T-cell (primary cell): ENCODE measurements at regions not wholly inside any gene's neighbourhood (a gene's known extent, or its start where the extent isn't known, plus 50 kb on each side); places are given as distances from the start of the nearest gene placed in this dataset.

ENCODE experiments used
- ATAC-seq, 4 experiments: fragments of 200-7000 bp in 3 of 4; fragments of 150-1000 bp in 1 of 4; cut with Tn5 transposase; replicated peaks in 1 of 4; 1 replicate in 3 of 4; 2 replicates in 1 of 4; pipeline ENCODE4 v1.10.0; 2021; ENCODE audit warnings: moderate library complexity in 3 of 4, mild to moderate bottlenecking in 2 of 4, moderate number of reproducible peaks in 1 of 4
- CTCF ChIA-PET, 2 donors: fragments of 300-600 bp; sonication (Branson Sonifier 250); formaldehyde crosslinking; loops; one replicate each; lab custom pipeline; 2022; ENCODE audit warnings: antibody characterized with exemption in 2 of 2; lab: Charles Lee
- POLR2A ChIA-PET, 2 donors: fragments of 300-600 bp; sonication (Branson Sonifier 250); formaldehyde crosslinking; loops; one replicate each; lab custom pipeline; 2022; ENCODE audit warnings: antibody characterized with exemption in 2 of 2; lab: Charles Lee
- DNase-seq, 35 experiments: peaks; one replicate each; pipeline versions ENCODE4 v3.0.0 to v3.0.0-alpha.2; 2013 to 2023
- H3K27ac ChIP-seq: one replicate; pipeline ENCODE4 v1.5.1; 2013; ENCODE audit warnings: low read length
- H3K27me3 ChIP-seq, 2 experiments: replicated peaks in 1 of 2; 1 replicate in 1 of 2; 2 replicates in 1 of 2; pipeline versions ENCODE4 v1.6.1 to v1.7.0; 2013; ENCODE audit warnings: low read length in 1 of 2, mixed read lengths in 1 of 2; ENCODE audit not compliant: control insufficient read depth in 2 of 2, insufficient read depth in 2 of 2; ENCODE audit errors: extremely low read depth in 1 of 2
- H3K36me3 ChIP-seq, 2 donors: 1 replicate in 1 of 2; 2 replicates in 1 of 2; pipeline versions ENCODE4 v1.6.1 to v1.7.0; 2013; ENCODE audit warnings: low read length in 1 of 2; ENCODE audit not compliant: control insufficient read depth in 2 of 2, insufficient read depth in 1 of 2; ENCODE audit errors: extremely low read depth in 1 of 2
- H3K4me1 ChIP-seq, 2 experiments: 1 replicate in 1 of 2; 2 replicates in 1 of 2; pipeline versions ENCODE4 v1.6.1 to v1.7.0; 2013; ENCODE audit warnings: low read length in 2 of 2, mixed read lengths in 1 of 2; ENCODE audit not compliant: insufficient read depth in 2 of 2, control insufficient read depth in 1 of 2; ENCODE audit errors: extremely low read depth in 1 of 2
- H3K4me3 ChIP-seq, 2 donors: 1 replicate in 1 of 2; 2 replicates in 1 of 2; pipeline versions ENCODE4 v1.5.1 to v1.7.0; 2013; ENCODE audit warnings: mild to moderate bottlenecking in 2 of 2, low read length in 1 of 2, moderate library complexity in 1 of 2; ENCODE audit not compliant: control insufficient read depth in 1 of 2; ENCODE audit errors: extremely low read depth in 1 of 2
- H3K9me3 ChIP-seq: 2 replicates; pipeline ENCODE4 v1.7.0; 2013
- H3K27ac Mint-ChIP-seq, 2 donors: one replicate each; pipeline ENCODE4 v1.8.0; 2020 to 2021; ENCODE audit warnings: mild to moderate bottlenecking in 2 of 2, mixed read lengths in 2 of 2
- H3K27me3 Mint-ChIP-seq, 2 donors: one replicate each; pipeline ENCODE4 v1.8.0; 2021 to 2022; ENCODE audit warnings: mixed read lengths in 2 of 2
- H3K36me3 Mint-ChIP-seq: one replicate; pipeline ENCODE4 v1.8.0; 2021; ENCODE audit warnings: mixed read lengths
- H3K4me1 Mint-ChIP-seq, 3 donors: one replicate each; pipeline ENCODE4 v1.8.0; 2020 to 2022; ENCODE audit warnings: mixed read lengths in 3 of 3, mild to moderate bottlenecking in 1 of 3
- H3K4me3 Mint-ChIP-seq, 3 donors: one replicate each; pipeline ENCODE4 v1.8.0; 2020 to 2022; ENCODE audit warnings: mild to moderate bottlenecking in 3 of 3, mixed read lengths in 3 of 3, moderate library complexity in 3 of 3
- H3K9me3 Mint-ChIP-seq, 3 donors: one replicate each; pipeline ENCODE4 v1.8.0; 2020 to 2022; ENCODE audit warnings: mixed read lengths in 3 of 3
- WGBS: methylation state at CpG from one replicate; pipeline ENCODE4 v1.1.5; 2013; ENCODE audit warnings: missing lambda C conversion rate; ENCODE audit not compliant: insufficient coverage; 5-methylcytosine and 5-hydroxymethylcytosine counted together

DNA sequence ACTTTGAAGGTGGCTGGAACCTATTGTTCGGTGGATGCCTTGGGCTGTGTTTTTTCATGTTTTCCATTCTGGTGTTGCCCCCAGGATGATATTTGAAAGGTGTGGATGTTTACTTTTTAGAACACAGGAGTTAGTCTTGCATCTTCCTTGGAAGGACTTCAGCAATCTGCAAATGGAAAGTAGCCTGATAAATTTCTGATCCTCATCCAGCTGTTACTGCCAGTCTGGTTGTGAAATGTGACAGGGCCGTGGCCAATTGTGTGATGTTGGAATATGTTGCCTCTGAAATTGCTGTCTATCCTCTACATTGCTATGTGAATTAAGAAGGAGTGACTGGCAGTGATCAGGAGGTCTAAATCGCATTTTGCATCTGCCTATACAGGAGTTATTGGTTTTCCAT, 382.5 kb upstream of the C2CD4B start:
- H3K4me1 Mint-ChIP-seq: no peaks in the 10 kb centered on the region
- no peaks in the 10 kb centered on the region for H3K9me3 ChIP-seq
- no peaks in the 10 kb centered on the region for H3K36me3 ChIP-seq
- no peaks in the 10 kb centered on the region for H3K4me1 ChIP-seq
- no peak overlapping the region for H3K4me3 Mint-ChIP-seq
- no peaks in the 10 kb centered on the region for H3K27me3 ChIP-seq
- ChIA-PET POLR2A (no interaction called here), CTCF (interaction anchor here in 1 of 2 donors (0.5 kb wide), 1 partner anchor 110 kb away, joined by 6 read pairs; no protein-coding TSS in a partner anchor)
- peaks cover 0 to 19% of the 10 kb centered on the region in 2 donors for H3K27me3 Mint-ChIP-seq
- H3K27ac Mint-ChIP-seq: no peak overlapping the region
- H3K36me3 Mint-ChIP-seq: no peaks in the 10 kb centered on the region
- H3K9me3 Mint-ChIP-seq: peaks cover 0 to 4% (median 0%) of the 10 kb centered on the region in 3 donors
- no peak overlapping the region for H3K27ac ChIP-seq
- H3K4me3 ChIP-seq: no peak overlapping the region
- DNase-seq: no peak
- WGBS: 83% methylated on average over 3 of the region's 3 CpGs
- no peak for ATAC-seq

- no peaks in the 10 kb centered on the region for H3K27me3 ChIP-seq
- CTCF ChIA-PET: no interaction called here
- no peaks in the 10 kb centered on the region for H3K36me3 ChIP-seq
- H3K4me1 ChIP-seq: no peaks in the 10 kb centered on the region
- Mint-ChIP-seq H3K4me3 (no peak overlapping the region), H3K27ac (no peak overlapping the region), H3K36me3 (no peaks in the 10 kb centered on the region), H3K4me1 (no peaks in the 10 kb centered on the region), H3K9me3 (peaks cover 0 to 5% (median 0%) of the 10 kb centered on the region in 3 donors), H3K27me3 (peaks cover 0 to 19% of the 10 kb centered on the region in 2 donors)
- no peaks in the 10 kb centered on the region for H3K9me3 ChIP-seq
- ATAC-seq: no peak
- H3K27ac ChIP-seq: no peak overlapping the region
- DNase-seq: no peak
- POLR2A ChIA-PET: no interaction called here
- WGBS: 81% methylated on average over 2 of the region's 5 CpGs
- H3K4me3 ChIP-seq: no peak overlapping the region
Observed at GRCh38 chr15:62549345-62549970, 384.4 kb upstream of the C2CD4B start.

GRCh38 chr15:62550106-62550505, 385.0 kb upstream of the C2CD4B start:
- no peaks in the 10 kb centered on the region for H3K4me1 ChIP-seq
- H3K27me3 ChIP-seq: no peaks in the 10 kb centered on the region
- ChIA-PET POLR2A (no interaction called here), CTCF (no interaction called here)
- H3K36me3 Mint-ChIP-seq: no peaks in the 10 kb centered on the region
- ATAC-seq (no peak), DNase-seq (no peak)
- no peak overlapping the region for H3K4me3 Mint-ChIP-seq
- H3K9me3 Mint-ChIP-seq: peaks cover 0 to 5% (median 0%) of the 10 kb centered on the region in 3 donors
- no peak overlapping the region for H3K27ac Mint-ChIP-seq
- H3K4me1 Mint-ChIP-seq: no peaks in the 10 kb centered on the region
- H3K36me3 ChIP-seq: no peaks in the 10 kb centered on the region
- H3K27ac ChIP-seq: no peak overlapping the region
- no CpG with 5 or more reads among the region's 3 CpGs for WGBS
- H3K9me3 ChIP-seq: no peaks in the 10 kb centered on the region
- H3K27me3 Mint-ChIP-seq: peaks cover 0 to 19% of the 10 kb centered on the region in 2 donors
- H3K4me3 ChIP-seq: no peak overlapping the region

GRCh38 chr15:62552444-62552843, 387.4 kb upstream of the C2CD4B start:
- no peak for ATAC-seq
- H3K27me3 ChIP-seq: no peaks in the 10 kb centered on the region
- Mint-ChIP-seq H3K4me1 (no peaks in the 10 kb centered on the region), H3K36me3 (no peaks in the 10 kb centered on the region), H3K4me3 (no peak overlapping the region), H3K9me3 (peaks cover 0 to 5% (median 0%) of the 10 kb centered on the region in 3 donors), H3K27ac (no peak overlapping the region), H3K27me3 (peaks cover 8 to 22% of the 10 kb centered on the region in 2 donors)
- H3K9me3 ChIP-seq: no peaks in the 10 kb centered on the region
- POLR2A ChIA-PET: no interaction called here
- no peaks in the 10 kb centered on the region for H3K36me3 ChIP-seq
- H3K4me3 ChIP-seq: no peak overlapping the region
- CTCF ChIA-PET: no interaction called here
- H3K27ac ChIP-seq: no peak overlapping the region
- no peaks in the 10 kb centered on the region for H3K4me1 ChIP-seq
- DNase-seq: no peak

- Mint-ChIP-seq H3K9me3 (peaks cover 0 to 5% (median 0%) of the 10 kb centered on the region in 3 donors), H3K4me1 (no peaks in the 10 kb centered on the region), H3K27ac (no peak overlapping the region), H3K36me3 (no peaks in the 10 kb centered on the region), H3K27me3 (peaks cover 12 to 25% of the 10 kb centered on the region in 2 donors), H3K4me3 (no peak overlapping the region)
- H3K27me3 ChIP-seq: no peaks in the 10 kb centered on the region
- no peak overlapping the region for H3K27ac ChIP-seq
- no peaks in the 10 kb centered on the region for H3K9me3 ChIP-seq
- no peak for DNase-seq
- no peak overlapping the region for H3K4me3 ChIP-seq
- ChIA-PET CTCF (interaction anchor here in 1 of 2 donors (0.6 kb wide), 1 partner anchor 204 kb away, joined by 3 read pairs; no protein-coding TSS in a partner anchor), POLR2A (interaction anchor here in 1 of 2 donors (0.6 kb wide), 1 partner anchor 372 kb away, joined by 3 read pairs; no protein-coding TSS in a partner anchor)
- H3K36me3 ChIP-seq: no peaks in the 10 kb centered on the region
- H3K4me1 ChIP-seq: no peaks in the 10 kb centered on the region
- no peak for ATAC-seq
- no CpG with 5 or more reads among the region's 2 CpGs for WGBS
Observed at GRCh38 chr15:62553911-62554563, 389.0 kb upstream of the C2CD4B start.

DNA sequence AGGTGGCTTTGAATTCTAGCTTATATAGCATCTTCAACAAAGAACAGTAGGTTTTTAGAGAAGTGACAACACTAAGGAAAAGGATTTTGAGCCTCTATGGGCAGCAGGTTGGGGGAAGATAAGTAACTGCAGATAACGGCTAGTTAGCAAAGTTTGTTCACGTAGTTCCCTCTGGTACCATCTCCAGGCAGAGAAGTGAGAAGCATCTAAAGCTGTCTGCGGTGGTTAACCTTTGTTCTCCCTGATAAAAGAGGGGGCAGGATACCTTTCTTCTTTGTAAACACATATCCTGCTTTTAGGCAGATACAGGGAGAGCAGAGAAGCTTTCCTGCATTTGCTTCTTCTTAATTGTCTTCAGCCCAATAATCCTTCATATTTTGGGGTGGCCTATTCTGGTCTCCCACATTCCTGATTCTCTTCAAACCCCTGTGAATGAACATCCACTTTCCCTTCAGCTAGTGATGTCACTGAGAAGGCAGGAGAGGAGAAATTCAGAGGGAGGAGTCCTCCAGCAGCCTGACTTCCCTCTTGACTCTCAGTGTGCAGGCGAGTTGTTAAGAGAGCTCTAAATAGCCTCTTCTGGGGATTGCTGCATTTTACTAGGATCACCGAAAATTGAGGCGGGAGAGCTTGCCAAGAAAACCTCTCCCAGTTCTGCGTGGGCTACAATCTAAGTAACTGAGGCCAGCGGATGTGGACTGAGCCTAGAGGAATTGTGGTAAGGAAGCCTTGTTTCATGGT, 393.7 kb upstream of the C2CD4B start:
- no peak for DNase-seq
- Histone ChIP-seq H3K27ac (no peak overlapping the region), H3K27me3 (peaks cover 0 to 13% of the 10 kb centered on the region in 2 experiments), H3K36me3 (no peaks in the 10 kb centered on the region), H3K4me3 (no peak overlapping the region), H3K9me3 (no peaks in the 10 kb centered on the region), H3K4me1 (no peaks in the 10 kb centered on the region)
- no peak for ATAC-seq
- Mint-ChIP-seq H3K9me3 (no peaks in the 10 kb centered on the region), H3K4me1 (no peaks in the 10 kb centered on the region), H3K36me3 (no peaks in the 10 kb centered on the region), H3K4me3 (no peak overlapping the region), H3K27ac (no peak overlapping the region), H3K27me3 (peaks cover 31 to 33% of the 10 kb centered on the region in 2 donors)
- 92% methylated on average over 3 of the region's 8 CpGs for WGBS
- CTCF ChIA-PET: no interaction called here
- POLR2A ChIA-PET: no interaction called here
